ENCODE measurements at regions not wholly inside any gene's neighbourhood (a gene's known extent, or its start where the extent isn't known, plus 50 kb on each side); places are given as distances from the start of the nearest gene placed in this dataset.

- DNase-seq (ENCODE audit: extremely low spot score): no peak
- intact Hi-C loops (cut with DNase I): no loop called here
Observed at GRCh38 chr3:140832883-140833282, 108.8 kb upstream of the SLC25A36 start.

GRCh38 chr3:140834266-140835037, 107.2 kb upstream of the SLC25A36 start:
- no peak overlapping the region for H3K27ac ChIP-seq (replicated peaks in 1 of 4)
- H3K9me3 ChIP-seq: no peaks in the 10 kb centered on the region
- H3K4me1 ChIP-seq: no peaks in the 10 kb centered on the region
- 79% methylated on average over 5 of the region's 5 CpGs for WGBS
- no peak for DNase-seq (ENCODE audit: extremely low spot score)
- no peaks in the 10 kb centered on the region for H3K36me3 ChIP-seq
- TF ChIP-seq EP300 (IDR thresholded peaks at IDR 0.05) (no peak), POLR2AphosphoS5 (IDR thresholded peaks at IDR 0.05) (no peak), CTCF (IDR thresholded peaks at IDR 0.05) (no peak), POLR2A (IDR thresholded peaks at IDR 0.05; ENCODE audit: low read depth) (no peak)
- H3K27me3 ChIP-seq: no peaks in the 10 kb centered on the region
- no peak overlapping the region for H3K4me3 ChIP-seq
- intact Hi-C loops (cut with DNase I): no loop called here

More at GRCh38 chr3:140832883-140833282, 108.8 kb upstream of the SLC25A36 start:
- H3K27ac ChIP-seq (replicated peaks in 1 of 4): no peak overlapping the region
- no peaks in the 10 kb centered on the region for H3K4me1 ChIP-seq
- TF ChIP-seq EP300 (IDR thresholded peaks at IDR 0.05) (no peak), POLR2AphosphoS5 (IDR thresholded peaks at IDR 0.05) (no peak), CTCF (IDR thresholded peaks at IDR 0.05) (no peak), POLR2A (IDR thresholded peaks at IDR 0.05; ENCODE audit: low read depth) (no peak)
- H3K27me3 ChIP-seq: no peaks in the 10 kb centered on the region
- no peak overlapping the region for H3K4me3 ChIP-seq
- no peaks in the 10 kb centered on the region for H3K9me3 ChIP-seq
- WGBS: 78% methylated on average over 3 of the region's 3 CpGs
- H3K36me3 ChIP-seq: no peaks in the 10 kb centered on the region

DNA sequence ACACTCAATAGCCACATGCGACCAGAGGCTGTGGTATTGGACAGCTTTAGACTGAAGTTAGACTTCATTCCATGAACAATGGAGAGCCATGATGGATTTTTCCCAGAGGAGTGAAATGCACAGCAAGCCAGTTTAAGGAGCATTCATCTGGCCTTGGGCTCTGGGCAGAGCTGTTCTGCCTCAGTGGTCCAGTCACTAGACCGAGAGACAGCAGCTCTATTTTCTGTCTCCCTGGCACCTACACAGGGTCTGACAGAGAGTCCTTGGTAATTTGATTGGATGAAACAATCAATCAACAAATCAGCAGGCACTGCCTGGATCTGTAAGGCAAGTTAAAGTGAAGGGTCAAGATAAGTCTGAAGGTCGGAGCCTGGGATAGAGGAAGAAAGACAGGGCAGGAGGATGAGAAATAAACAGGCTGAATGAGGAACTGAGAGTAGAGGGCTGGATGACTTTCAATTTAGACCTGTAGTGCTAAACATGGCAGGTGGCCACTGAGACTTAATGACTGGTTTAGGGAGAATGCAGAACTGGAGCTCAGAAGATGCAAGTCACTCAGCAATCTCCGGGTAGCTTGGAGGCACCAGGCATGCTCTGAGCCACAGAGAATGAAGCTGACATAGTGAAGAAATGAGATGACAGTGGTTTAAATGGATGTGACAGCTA, 98.5 kb upstream of the SLC25A36 start:
- Histone ChIP-seq H3K9me3 (no peaks in the 10 kb centered on the region), H3K27ac (replicated peaks in 1 of 4) (no peak overlapping the region), H3K4me1 (peaks cover 0 to 7% (median 0%) of the 10 kb centered on the region in 4 donors), H3K4me3 (no peak overlapping the region), H3K36me3 (no peaks in the 10 kb centered on the region), H3K27me3 (peaks cover 0 to 3% (median 0%) of the 10 kb centered on the region in 4 donors)
- 76% methylated on average over 4 of the region's 4 CpGs for WGBS
- TF ChIP-seq POLR2A (IDR thresholded peaks at IDR 0.05; ENCODE audit: low read depth) (no peak), EP300 (IDR thresholded peaks at IDR 0.05) (no peak), CTCF (IDR thresholded peaks at IDR 0.05) (no peak), POLR2AphosphoS5 (IDR thresholded peaks at IDR 0.05) (no peak)
- DNase-seq (ENCODE audit: extremely low spot score): no peak
- intact Hi-C loops (cut with DNase I): no loop called here

DNA sequence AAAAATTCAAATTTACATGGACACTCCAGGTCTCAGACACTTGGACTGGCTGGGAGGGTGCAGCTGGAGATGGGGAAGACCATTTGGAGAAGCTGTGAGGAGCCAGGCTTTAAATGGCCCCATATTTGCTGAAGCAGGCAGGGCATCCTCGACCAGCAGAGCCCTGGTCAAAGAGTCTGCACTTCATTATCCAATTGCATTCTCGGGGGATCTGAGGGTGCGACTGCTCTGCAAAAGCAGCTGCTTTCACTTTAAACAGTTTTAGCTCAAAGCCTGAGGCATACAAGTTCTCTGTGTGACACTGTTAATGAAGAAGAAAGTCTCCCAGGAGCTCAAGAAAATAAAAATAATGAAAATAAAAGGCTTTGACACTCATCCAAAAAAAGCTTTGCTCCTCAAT, 98.0 kb upstream of the SLC25A36 start:
- Histone ChIP-seq H3K4me3 (no peak overlapping the region), H3K4me1 (peaks cover 0 to 7% (median 0%) of the 10 kb centered on the region in 4 donors), H3K9me3 (no peaks in the 10 kb centered on the region), H3K27me3 (peaks cover 0 to 7% (median 0%) of the 10 kb centered on the region in 4 donors), H3K36me3 (no peaks in the 10 kb centered on the region), H3K27ac (replicated peaks in 1 of 4) (no peak overlapping the region)
- intact Hi-C loops (cut with DNase I): no loop called here
- no peak for DNase-seq (ENCODE audit: extremely low spot score)
- TF ChIP-seq CTCF (IDR thresholded peaks at IDR 0.05) (no peak), EP300 (IDR thresholded peaks at IDR 0.05) (no peak), POLR2AphosphoS5 (IDR thresholded peaks at IDR 0.05) (no peak), POLR2A (IDR thresholded peaks at IDR 0.05; ENCODE audit: low read depth) (no peak)
- WGBS: 58% methylated on average over 3 of the region's 3 CpGs

Measured in esophagus muscularis mucosa (tissue), 4 donors.